H9 (cell line): ENCODE measurements at regions not wholly inside any gene's neighbourhood (a gene's known extent, or its start where the extent isn't known, plus 50 kb on each side); places are given as distances from the start of the nearest gene placed in this dataset.

Source experiments
- DNase-seq: peaks from one replicate; pipeline ENCODE4 v3.0.0-alpha.2; 2017
- H2AFZ ChIP-seq: one replicate; pipeline ENCODE4 v1.6.1; 2013; ENCODE audit warnings: mild to moderate bottlenecking, low read length, control low read depth, moderate library complexity
- H2AK5ac ChIP-seq: 2 replicates; pipeline ENCODE4 v1.6.1; 2013; ENCODE audit warnings: low read length, control low read depth, mixed read lengths; ENCODE audit not compliant: insufficient read length
- H2BK120ac ChIP-seq: one replicate; pipeline ENCODE4 v1.6.1; 2013; ENCODE audit warnings: low read depth, mild to moderate bottlenecking, low read length, control low read depth, inconsistent platforms; ENCODE audit not compliant: poor library complexity, severe bottlenecking
- H2BK12ac ChIP-seq: 2 replicates; pipeline ENCODE4 v1.6.1; 2013; ENCODE audit warnings: low read length, control low read depth, mixed read lengths, low read depth; ENCODE audit not compliant: insufficient read length
- H2BK15ac ChIP-seq: 2 replicates; pipeline ENCODE4 v1.6.1; 2013; ENCODE audit warnings: low read depth, low read length, control low read depth
- H2BK20ac ChIP-seq: one replicate; pipeline ENCODE4 v1.6.1; 2013; ENCODE audit warnings: low read depth, mild to moderate bottlenecking, low read length, control low read depth, inconsistent platforms; ENCODE audit not compliant: poor library complexity, severe bottlenecking
- H2BK5ac ChIP-seq: 2 replicates; pipeline ENCODE4 v1.6.1; 2013; ENCODE audit warnings: low read length, control low read depth, mixed read lengths; ENCODE audit not compliant: insufficient read length
- H3K14ac ChIP-seq: 2 replicates; pipeline ENCODE4 v1.6.1; 2013; ENCODE audit warnings: low read length, control low read depth; ENCODE audit not compliant: insufficient read depth
- H3K18ac ChIP-seq: 2 replicates; pipeline ENCODE4 v1.6.1; 2013; ENCODE audit warnings: low read depth, mild to moderate bottlenecking, mixed read lengths, low read length, control low read depth; ENCODE audit not compliant: insufficient read length
- H3K23ac ChIP-seq: 2 replicates; pipeline ENCODE4 v1.6.1; 2013; ENCODE audit warnings: low read length, control low read depth, mixed read lengths, low read depth; ENCODE audit not compliant: insufficient read length
- H3K23me2 ChIP-seq: 2 replicates; pipeline ENCODE4 v1.6.1; 2013; ENCODE audit warnings: low read depth, mild to moderate bottlenecking, mixed read lengths, low read length, control low read depth; ENCODE audit not compliant: insufficient read length, poor library complexity, severe bottlenecking
- H3K27ac ChIP-seq: 2 replicates; pipeline ENCODE4 v1.5.1; 2013; ENCODE audit warnings: low read length, control low read depth, mixed read lengths, low read depth; ENCODE audit not compliant: insufficient read length
- H3K27me3 ChIP-seq: 2 replicates; pipeline ENCODE4 v1.6.1; 2013; ENCODE audit warnings: low read length, control low read depth, inconsistent platforms; ENCODE audit not compliant: insufficient read depth
- H3K4ac ChIP-seq: 2 replicates; pipeline ENCODE4 v1.6.1; 2013; ENCODE audit warnings: low read depth, mild to moderate bottlenecking, control low read depth, inconsistent platforms, low read length, moderate library complexity
- H3K4me1 ChIP-seq: 2 replicates; pipeline ENCODE4 v1.6.1; 2013; ENCODE audit warnings: low read length, control low read depth, inconsistent platforms; ENCODE audit not compliant: insufficient read depth
- H3K4me2 ChIP-seq: 2 replicates; pipeline ENCODE4 v1.6.1; 2013; ENCODE audit warnings: low read length, control low read depth, mixed read lengths; ENCODE audit not compliant: insufficient read length, insufficient read depth
- H3K56ac ChIP-seq: 2 replicates; pipeline ENCODE4 v1.6.1; 2013; ENCODE audit warnings: low read depth, mild to moderate bottlenecking, mixed read lengths, low read length, control low read depth; ENCODE audit not compliant: insufficient read length
- H3K79me1 ChIP-seq: 2 replicates; pipeline ENCODE4 v1.6.1; 2013; ENCODE audit warnings: low read depth, mild to moderate bottlenecking, moderate library complexity, low read length, control low read depth, inconsistent platforms; ENCODE audit not compliant: insufficient read depth, poor library complexity, severe bottlenecking
- H3K79me2 ChIP-seq: 2 replicates; pipeline ENCODE4 v1.6.1; 2013; ENCODE audit warnings: low read length, control low read depth, inconsistent platforms; ENCODE audit not compliant: insufficient read depth
- H3K9ac ChIP-seq: 2 replicates; pipeline ENCODE4 v1.6.1; 2013; ENCODE audit warnings: low read length, control low read depth, mixed read lengths; ENCODE audit not compliant: insufficient read length; ENCODE audit errors: extremely low read depth
- H3K9me3 ChIP-seq: one replicate; pipeline ENCODE4 v1.6.1; 2013; ENCODE audit warnings: low read depth, low read length, inconsistent platforms; ENCODE audit not compliant: control insufficient read depth
- H3T11ph ChIP-seq: one replicate; pipeline ENCODE4 v1.6.1; 2013; ENCODE audit warnings: mild to moderate bottlenecking, low read length, control low read depth, inconsistent platforms
- H4K20me1 ChIP-seq: one replicate; pipeline ENCODE4 v1.6.1; 2013; ENCODE audit not compliant: control insufficient read depth, insufficient read length, insufficient read depth
- H4K5ac ChIP-seq: 2 replicates; pipeline ENCODE4 v1.6.1; 2013; ENCODE audit warnings: low read depth, mild to moderate bottlenecking, mixed read lengths, low read length, control low read depth; ENCODE audit not compliant: insufficient read length
- H4K8ac ChIP-seq: replicated peaks from 2 replicates; pipeline ENCODE4 v1.6.1; 2013; ENCODE audit warnings: low read length, control low read depth, mixed read lengths, low read depth; ENCODE audit not compliant: insufficient read length
- H4K91ac ChIP-seq: 2 replicates; pipeline ENCODE4 v1.6.1; 2013; ENCODE audit warnings: low read depth, mild to moderate bottlenecking, moderate library complexity, mixed read lengths, low read length, control low read depth; ENCODE audit not compliant: insufficient read length
- H3K27ac Mint-ChIP-seq, 3 experiments: 2 replicates in 2 of 3; 3 replicates in 1 of 3; pipeline ENCODE4 v1.8.0; 2020 to 2021; ENCODE audit warnings: mixed read lengths in 3 of 3, mild to moderate bottlenecking in 1 of 3, moderate library complexity in 1 of 3
- H3K27me3 Mint-ChIP-seq: 2 replicates; pipeline ENCODE4 v1.8.0; 2021; ENCODE audit warnings: low read depth, mild to moderate bottlenecking, moderate library complexity, mixed read lengths
- H3K36me3 Mint-ChIP-seq, 3 experiments: 2 replicates in 2 of 3; 3 replicates in 1 of 3; pipeline ENCODE4 v1.8.0; 2020 to 2021; ENCODE audit warnings: low read depth in 3 of 3, mixed read lengths in 3 of 3; ENCODE audit not compliant: insufficient read depth in 1 of 3
- H3K4me1 Mint-ChIP-seq, 2 experiments: 2 replicates each; pipeline ENCODE4 v1.8.0; 2020; ENCODE audit warnings: mixed read lengths in 2 of 2
- H3K4me3 Mint-ChIP-seq, 2 experiments: 2 replicates in 1 of 2; 3 replicates in 1 of 2; pipeline ENCODE4 v1.8.0; 2020 to 2021; ENCODE audit warnings: mild to moderate bottlenecking in 2 of 2, mixed read lengths in 2 of 2, moderate library complexity in 1 of 2
- H3K9me3 Mint-ChIP-seq, 2 experiments: 2 replicates in 1 of 2; 3 replicates in 1 of 2; pipeline ENCODE4 v1.8.0; 2020; ENCODE audit warnings: mild to moderate bottlenecking in 2 of 2, mixed read lengths in 2 of 2, moderate library complexity in 1 of 2
- CTCF ChIP-seq: fragments of 200-600 bp; sonication (generic); conservative IDR thresholded peaks from 3 replicates; pipeline ENCODE4 v1.8.0; 2021; ENCODE audit warnings: antibody characterized with exemption, mild to moderate bottlenecking
- WGBS: extraction: QIAGEN DNeasy Blood & Tissue Kit; methylation state at CpG from one replicate; pipeline ENCODE4 v1.1.7; 2013; ENCODE audit warnings: missing lambda C conversion rate, low lambda C conversion rate, mixed read lengths; ENCODE audit not compliant: insufficient read length; ENCODE audit errors: extremely low coverage; 5-methylcytosine and 5-hydroxymethylcytosine counted together

DNA sequence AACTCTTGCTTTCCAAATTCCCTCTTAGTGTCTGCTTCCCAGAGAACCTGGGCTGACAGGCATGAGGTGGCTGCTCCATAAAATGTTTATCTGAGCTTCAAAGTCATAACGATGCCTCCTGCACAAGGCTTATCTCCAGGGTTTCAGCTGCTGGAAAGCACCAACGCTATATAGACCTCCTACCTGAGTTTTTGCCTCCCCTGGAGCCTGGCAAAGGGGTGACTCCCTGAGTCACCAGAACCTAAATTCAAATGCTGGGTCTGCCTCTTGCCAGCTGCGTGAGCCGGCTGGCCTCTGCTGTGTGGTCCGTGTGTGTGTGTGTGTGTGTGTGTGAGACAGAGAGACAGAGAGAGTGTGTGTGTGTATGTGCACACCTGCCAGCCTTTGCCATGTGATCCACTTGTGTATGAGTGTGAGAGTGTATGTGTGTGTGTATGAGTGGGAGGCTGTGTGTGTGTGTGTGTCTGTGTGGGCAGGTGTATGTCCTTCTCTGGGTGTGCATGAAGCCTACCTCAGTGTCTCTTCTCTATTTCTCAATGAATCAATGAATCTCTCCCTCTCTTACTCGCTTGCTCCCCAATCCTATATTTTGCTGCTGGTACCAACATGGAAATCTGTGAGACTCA, 714.9 kb downstream of the MATN1 start:
- H3K4me3 Mint-ChIP-seq, result no peak overlapping the region; a peak in 1 of 5 replicates

More for the DNA sequence above, 714.9 kb downstream of the MATN1 start:
- Histone ChIP-seq H4K20me1 (no peaks in the 10 kb centered on the region), H3K4me2 (no peak overlapping the region), H2BK12ac (no peak overlapping the region), H2BK5ac (no peak overlapping the region), H4K8ac (no peak overlapping the region), H3K56ac (no peak overlapping the region), H4K5ac (no peak overlapping the region), H3K18ac (no peak overlapping the region), H3K9ac (no peak overlapping the region), H3K79me1 (no peaks in the 10 kb centered on the region), H2BK15ac (no peak overlapping the region), H3K23me2 (no peaks in the 10 kb centered on the region), H3K23ac (no peak overlapping the region), H2AFZ (no peak overlapping the region), H2AK5ac (no peak overlapping the region), H3T11ph (no peak overlapping the region), H2BK20ac (no peak overlapping the region), H3K27me3 (no peaks in the 10 kb centered on the region), H3K79me2 (no peaks in the 10 kb centered on the region), H3K27ac (no peak overlapping the region), H3K4ac (no peak overlapping the region), H3K9me3 (no peaks in the 10 kb centered on the region), H4K91ac (no peak overlapping the region), H2BK120ac (no peak overlapping the region), H3K14ac (no peak overlapping the region; the same call in 1 of the 2 replicates), H3K4me1 (no peaks in the 10 kb centered on the region; the same call in 1 of the 2 replicates)
- Mint-ChIP-seq H3K27me3 (peaks cover 2% of the 10 kb centered on the region), H3K4me1 (peaks cover 22 to 25% of the 10 kb centered on the region in 2 experiments), H3K36me3 (peaks cover 0 to 10% (median 0%) of the 10 kb centered on the region in 3 experiments; a peak in 4 of 7 replicates), H3K27ac (peak overlapping the region; percentile 23 to 84 (median 60); a peak in 3 of 7 replicates), H3K9me3 (peaks cover 10 to 11% of the 10 kb centered on the region in 2 experiments)
- no CpG with 5 or more reads among the region's 6 CpGs for WGBS
- TF ChIP-seq CTCF, result no peak
- DNase-seq, result no peak
